ENCODE measurements at regions not wholly inside any gene's neighbourhood (a gene's known extent, or its start where the extent isn't known, plus 50 kb on each side); places are given as distances from the start of the nearest gene placed in this dataset.
"Not testable (repeated sequence)": the region's sequence is repeated elsewhere in the genome, so short reads cannot be mapped to it uniquely, and the experiment has no call there.

- DNase-seq (ENCODE audit: low spot score) = no peak
These were observed 254.4 kb downstream of the GLUD2 start for GRCh38 chrX:121301822-121302221.

GRCh38 chrX:121307449-121307848 is 260.0 kb downstream of the GLUD2 start:
- no peak for DNase-seq (ENCODE audit: low spot score)

GRCh38 chrX:121308276-121308805 is 260.9 kb downstream of the GLUD2 start:
- DNase-seq (ENCODE audit: low spot score) = peak; percentile 2

GRCh38 chrX:121310820-121311219 is 263.4 kb downstream of the GLUD2 start:
- DNase-seq (ENCODE audit: low spot score) = no peak

- no peak for DNase-seq (ENCODE audit: low spot score)
These were observed 273.0 kb downstream of the GLUD2 start for GRCh38 chrX:121320441-121320840.

- DNase-seq (ENCODE audit: low spot score) = no peak
These were observed 274.7 kb downstream of the GLUD2 start for GRCh38 chrX:121322159-121322558.

GRCh38 chrX:121323337-121323736 is 275.9 kb downstream of the GLUD2 start:
- DNase-seq (ENCODE audit: low spot score) = no peak

- no peak for DNase-seq (ENCODE audit: low spot score)
These were observed 286.5 kb downstream of the GLUD2 start for GRCh38 chrX:121333942-121334341.

- no peak for DNase-seq (ENCODE audit: low spot score)
These were observed 289.5 kb downstream of the GLUD2 start for GRCh38 chrX:121336831-121337421.

- no peak for DNase-seq (ENCODE audit: low spot score)
These were observed 290.4 kb downstream of the GLUD2 start for GRCh38 chrX:121337816-121338215.

- DNase-seq (ENCODE audit: low spot score) = no peak
These were observed 301.9 kb downstream of the GLUD2 start for GRCh38 chrX:121349263-121349662.

GRCh38 chrX:121356139-121356849 is 308.9 kb downstream of the GLUD2 start:
- DNase-seq (ENCODE audit: low spot score) = no peak

- no peak for DNase-seq (ENCODE audit: low spot score)
These were observed 309.4 kb downstream of the GLUD2 start for GRCh38 chrX:121356850-121357171.

GRCh38 chrX:121360280-121360679 is 312.9 kb downstream of the GLUD2 start:
- no peak for DNase-seq (ENCODE audit: low spot score)

- DNase-seq (ENCODE audit: low spot score) = no peak
These were observed 318.3 kb downstream of the GLUD2 start for GRCh38 chrX:121365572-121366161.

- no peak for DNase-seq (ENCODE audit: low spot score)
These were observed 327.1 kb downstream of the GLUD2 start for GRCh38 chrX:121374471-121374870.

- DNase-seq (ENCODE audit: low spot score) = not testable (repeated sequence)
These were observed 334.5 kb downstream of the GLUD2 start for GRCh38 chrX:121381915-121382314.

GRCh38 chrX:121389976-121390714 is 342.7 kb downstream of the GLUD2 start:
- no peak for DNase-seq (ENCODE audit: low spot score)

- DNase-seq (ENCODE audit: low spot score) = no peak
These were observed 358.4 kb downstream of the GLUD2 start for GRCh38 chrX:121405826-121406225.

GRCh38 chrX:121407627-121408026 is 360.2 kb downstream of the GLUD2 start:
- DNase-seq (ENCODE audit: low spot score) = no peak

GRCh38 chrX:121431514-121431913 is 384.1 kb downstream of the GLUD2 start:
- DNase-seq (ENCODE audit: low spot score) = not testable (repeated sequence)

- DNase-seq (ENCODE audit: low spot score) = no peak
These were observed 385.9 kb downstream of the GLUD2 start for GRCh38 chrX:121433289-121433688.

- DNase-seq (ENCODE audit: low spot score) = not testable (repeated sequence)
These were observed 390.3 kb downstream of the GLUD2 start for GRCh38 chrX:121437666-121438065.

Measured in AG08396 (cell line).